H1 (cell line): ENCODE measurements at regions not wholly inside any gene's neighbourhood (a gene's known extent, or its start where the extent isn't known, plus 50 kb on each side); places are given as distances from the start of the nearest gene placed in this dataset.

Experiments
- CTCF ChIA-PET: fragments of 300-600 bp; sonication (Branson Sonifier 250); formaldehyde crosslinking; loops from one replicate; lab custom pipeline; 2021; ENCODE audit not compliant: partially characterized antibody; lab: Charles Lee
- POLR2A ChIA-PET: fragments of 300-600 bp; sonication (Branson Sonifier 250); formaldehyde crosslinking; loops from one replicate; lab custom pipeline; 2021; ENCODE audit warnings: inconsistent platforms; ENCODE audit not compliant: partially characterized antibody; lab: Charles Lee
- DNase-seq, 2 experiments: peaks; one replicate each; pipeline versions ENCODE4 v3.0.0 to v3.0.0-alpha.2; 2010 to 2022; ENCODE audit warnings: low spot score in 2 of 2, low read depth in 1 of 2, mixed read lengths in 1 of 2
- FAIRE-seq: peaks from 2 replicates; lab custom pipeline; 2011; peaks lifted over from hg19 to GRCh38; lab: Jason Lieb, UNC
- H2AFZ ChIP-seq: 2 replicates; pipeline ENCODE4 v1.8.1; 2012; ENCODE audit warnings: low read length, inconsistent platforms
- H2AK5ac ChIP-seq: 2 replicates; pipeline ENCODE4 v1.6.1; 2013; ENCODE audit warnings: low read depth, low read length
- H2BK120ac ChIP-seq: replicated peaks from 2 replicates; pipeline ENCODE3; 2013; ENCODE audit warnings: low read depth, low read length, inconsistent platforms
- H2BK12ac ChIP-seq: 2 replicates; pipeline ENCODE4 v1.6.1; 2013; ENCODE audit warnings: low read depth, low read length
- H2BK15ac ChIP-seq: 2 replicates; pipeline ENCODE4 v1.6.1; 2013; ENCODE audit warnings: low read length
- H2BK20ac ChIP-seq: 2 replicates; pipeline ENCODE4 v1.6.1; 2013; ENCODE audit warnings: low read length
- H2BK5ac ChIP-seq: 2 replicates; pipeline ENCODE4 v1.6.1; 2013; ENCODE audit warnings: low read depth, low read length
- H3K14ac ChIP-seq: 2 replicates; pipeline ENCODE4 v1.6.1; 2013; ENCODE audit warnings: inconsistent platforms; ENCODE audit not compliant: insufficient read length
- H3K18ac ChIP-seq: 2 replicates; pipeline ENCODE4 v1.6.1; 2013; ENCODE audit warnings: low read length; ENCODE audit errors: extremely low read depth
- H3K23ac ChIP-seq: 2 replicates; pipeline ENCODE4 v1.6.1; 2013; ENCODE audit warnings: inconsistent platforms; ENCODE audit not compliant: insufficient read length
- H3K23me2 ChIP-seq: 2 replicates; pipeline ENCODE4 v1.6.1; 2013; ENCODE audit warnings: low read depth, low read length
- H3K27ac ChIP-seq: 2 replicates; pipeline ENCODE4 v1.6.1; 2011; ENCODE audit warnings: low read depth, low read length, inconsistent platforms
- H3K27me3 ChIP-seq, 4 experiments: replicated peaks in 1 of 4; 1 replicate in 1 of 4; 2 replicates in 3 of 4; pipeline versions ENCODE4 v1.6.1 to v1.8.1; 2011 to 2013; ENCODE audit warnings: low read length in 3 of 4, mild to moderate bottlenecking in 3 of 4, inconsistent platforms in 2 of 4, mixed read lengths in 2 of 4, moderate library complexity in 1 of 4; ENCODE audit not compliant: control insufficient read depth in 3 of 4, insufficient read depth in 3 of 4; ENCODE audit errors: extremely low read depth in 1 of 4
- H3K36me3 ChIP-seq, 4 experiments: 2 replicates each; pipeline versions ENCODE4 v1.6.1 to v1.8.1; 2011 to 2013; ENCODE audit warnings: mild to moderate bottlenecking in 4 of 4, low read length in 3 of 4, moderate library complexity in 2 of 4, control low read depth in 1 of 4, inconsistent platforms in 1 of 4; ENCODE audit not compliant: insufficient read depth in 4 of 4, control insufficient read depth in 2 of 4
- H3K4ac ChIP-seq: replicated peaks from 2 replicates; pipeline ENCODE3; 2013; ENCODE audit warnings: low read length, low read depth, mixed read lengths, inconsistent platforms; ENCODE audit not compliant: insufficient read length
- H3K4me1 ChIP-seq, 4 experiments: replicated peaks in 1 of 4; 1 replicate in 1 of 4; 2 replicates in 3 of 4; pipeline versions ENCODE4 v1.6.1 to v1.8.1; 2011 to 2013; ENCODE audit warnings: low read length in 3 of 4, inconsistent platforms in 2 of 4, mixed read lengths in 1 of 4; ENCODE audit not compliant: insufficient read depth in 4 of 4, control insufficient read depth in 3 of 4
- H3K4me2 ChIP-seq, 2 experiments: 2 replicates each; pipeline versions ENCODE4 v1.6.1 to v1.8.1; 2011 to 2013; ENCODE audit warnings: low read depth in 2 of 2, low read length in 2 of 2, control low read depth in 1 of 2, inconsistent platforms in 1 of 2, mild to moderate bottlenecking in 1 of 2; ENCODE audit not compliant: insufficient read depth in 1 of 2
- H3K4me3 ChIP-seq, 4 experiments: fragments of 200-600, 300-600 bp in 1 of 4; sonication (generic), shearing (Covaris generic), sonication (Bioruptor Twin) in 1 of 4; 2 replicates each; pipeline versions ENCODE4 v1.5.1 to v1.8.1; 2011 to 2016; ENCODE audit warnings: low read length in 4 of 4, low read depth in 3 of 4, control low read depth in 2 of 4, inconsistent platforms in 2 of 4, mild to moderate bottlenecking in 2 of 4, mixed read lengths in 1 of 4, moderate library complexity in 1 of 4; ENCODE audit not compliant: insufficient read depth in 2 of 4; ENCODE audit errors: extremely low read depth in 1 of 4
- H3K56ac ChIP-seq: replicated peaks from 2 replicates; pipeline ENCODE3; 2013; ENCODE audit warnings: low read depth, mild to moderate bottlenecking, mixed read lengths, low read length, inconsistent platforms; ENCODE audit not compliant: insufficient read length
- H3K79me1 ChIP-seq: 2 replicates; pipeline ENCODE4 v1.6.1; 2013; ENCODE audit warnings: low read depth, low read length, control low read depth
- H3K79me2 ChIP-seq, 2 experiments: 2 replicates each; pipeline versions ENCODE4 v1.6.1 to v1.8.1; 2012 to 2013; ENCODE audit warnings: low read length in 2 of 2, mild to moderate bottlenecking in 2 of 2, inconsistent platforms in 1 of 2; ENCODE audit not compliant: insufficient read depth in 2 of 2, control insufficient read depth in 1 of 2
- H3K9ac ChIP-seq, 4 experiments: replicated peaks in 1 of 4; 1 replicate in 1 of 4; 2 replicates in 3 of 4; pipeline versions ENCODE4 v1.6.1 to v1.8.1; 2011 to 2013; ENCODE audit warnings: low read depth in 3 of 4, low read length in 3 of 4, control low read depth in 2 of 4, mild to moderate bottlenecking in 2 of 4, moderate library complexity in 2 of 4, inconsistent platforms in 1 of 4; ENCODE audit errors: extremely low read depth in 1 of 4
- H3K9me3 ChIP-seq, 2 experiments: 2 replicates each; pipeline versions ENCODE4 v1.6.1 to v1.8.1; 2012 to 2013; ENCODE audit warnings: mild to moderate bottlenecking in 2 of 2, moderate library complexity in 2 of 2, control low read depth in 1 of 2, inconsistent platforms in 1 of 2, low read depth in 1 of 2, low read length in 1 of 2, mixed read lengths in 1 of 2; ENCODE audit not compliant: insufficient read depth in 2 of 2
- H4K20me1 ChIP-seq, 2 experiments: replicated peaks in 1 of 2; 2 replicates each; pipeline versions ENCODE3 to v1.8.1; 2011 to 2013; ENCODE audit warnings: inconsistent platforms in 2 of 2, low read length in 2 of 2, mild to moderate bottlenecking in 1 of 2; ENCODE audit not compliant: insufficient read depth in 2 of 2, control insufficient read depth in 1 of 2
- H4K5ac ChIP-seq: 2 replicates; pipeline ENCODE4 v1.6.1; 2013; ENCODE audit warnings: low read length, low read depth, mixed read lengths, inconsistent platforms; ENCODE audit not compliant: insufficient read length
- H4K8ac ChIP-seq: 2 replicates; pipeline ENCODE4 v1.8.0; 2013; ENCODE audit warnings: mild to moderate bottlenecking, moderate library complexity, low read length, inconsistent platforms; ENCODE audit not compliant: insufficient read depth; ENCODE audit errors: extremely low read depth
- H4K91ac ChIP-seq: replicated peaks from 2 replicates; pipeline ENCODE3; 2013; ENCODE audit warnings: low read length, mixed read lengths, inconsistent platforms; ENCODE audit not compliant: insufficient read length
- CBX5 ChIP-seq: fragments of 300-800, 300-1000 bp; sonication (generic); IDR thresholded peaks from 2 replicates; pipeline ENCODE4 v1.7.1; 2016; ENCODE audit warnings: antibody characterized with exemption, low read length, low read depth
- HDAC2 ChIP-seq, 2 experiments: fragments of 300-600 bp in 1 of 2; sonication (generic) in 1 of 2; IDR thresholded peaks; 2 replicates each; pipeline ENCODE4 v1.6.1; 2011 to 2012; ENCODE audit warnings: low read depth in 2 of 2, low read length in 2 of 2, mild to moderate bottlenecking in 2 of 2, moderate library complexity in 2 of 2, borderline replicate concordance in 1 of 2, inconsistent platforms in 1 of 2
- JUN ChIP-seq: IDR thresholded peaks from 2 replicates; pipeline ENCODE4 v1.6.1; 2011; ENCODE audit warnings: low read depth, mild to moderate bottlenecking, improper control_type of control experiment, low read length
- POLR2AphosphoS5 ChIP-seq: IDR thresholded peaks from 2 replicates; pipeline ENCODE4 v1.6.1; 2011; ENCODE audit warnings: low read depth, low read length
- TEAD4 ChIP-seq: IDR thresholded peaks from 2 replicates; pipeline ENCODE4 v1.6.1; 2012; ENCODE audit warnings: low read depth, low read length, inconsistent platforms, mixed read lengths
- WGBS, 2 experiments: shearing (Covaris generic) in 1 of 2; methylation state at CpG; one replicate each; pipeline versions ENCODE4 v1.1.6 to v1.1.7; 2013 to 2015; ENCODE audit warnings: low lambda C conversion rate in 2 of 2, mixed read lengths in 2 of 2, inconsistent platforms in 1 of 2, low coverage in 1 of 2, missing lambda C conversion rate in 1 of 2; ENCODE audit not compliant: insufficient replicate concordance in 2 of 2, insufficient coverage in 1 of 2, insufficient read length in 1 of 2; ENCODE audit errors: extremely low coverage in 1 of 2, missing lambda C conversion rate in 1 of 2; 5-methylcytosine and 5-hydroxymethylcytosine counted together

DNA sequence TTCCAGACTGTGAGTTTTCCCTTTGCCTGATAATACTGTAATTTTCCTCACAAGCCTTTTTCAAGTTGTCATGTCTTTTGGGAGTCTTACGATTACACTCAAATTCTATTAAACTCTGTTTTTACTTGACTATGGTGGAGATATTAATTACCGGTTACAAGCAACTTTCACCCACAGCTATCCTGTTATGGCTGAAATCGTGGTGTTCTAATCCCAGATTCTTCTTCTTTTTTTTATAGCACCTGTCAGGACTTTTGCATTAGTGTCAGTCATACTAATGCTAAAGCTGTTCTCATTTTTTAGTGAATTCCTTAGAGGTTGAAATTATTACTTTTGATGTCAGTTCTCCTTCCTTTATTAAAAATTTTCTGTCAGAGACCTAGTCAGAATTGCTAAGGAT, 187.8 kb upstream of the CSNK1A1L start:
- Histone ChIP-seq H3K9ac (no peak overlapping the region), H3K36me3 (no peaks in the 10 kb centered on the region), H3K27ac (no peak overlapping the region), H2BK120ac (no peak overlapping the region), H2BK5ac (no peak overlapping the region), H3K56ac (no peak overlapping the region), H2BK20ac (no peak overlapping the region), H3K23me2 (no peaks in the 10 kb centered on the region), H4K8ac (no peak overlapping the region), H3K79me2 (no peaks in the 10 kb centered on the region), H3K14ac (no peak overlapping the region), H2AK5ac (no peak overlapping the region), H3K79me1 (no peaks in the 10 kb centered on the region), H2BK12ac (no peak overlapping the region), H3K4me1 (no peaks in the 10 kb centered on the region), H3K18ac (no peak overlapping the region), H3K23ac (no peak overlapping the region), H3K9me3 (no peaks in the 10 kb centered on the region), H3K4me3 (no peak overlapping the region), H2BK15ac (no peak overlapping the region), H3K4me2 (no peak overlapping the region), H4K5ac (no peak overlapping the region), H2AFZ (no peak overlapping the region), H4K91ac (no peak overlapping the region), H3K27me3 (no peaks in the 10 kb centered on the region), H4K20me1 (no peaks in the 10 kb centered on the region), H3K4ac (no peak overlapping the region)
- POLR2A ChIA-PET, result interaction anchor here (0.8 kb wide), 1 partner anchor 95 kb away, joined by 3 read pairs; no protein-coding TSS in a partner anchor
- FAIRE-seq, result no peak
- no peak for TF ChIP-seq HDAC2 (IDR thresholded peaks at IDR 0.05; ENCODE audit: borderline replicate concordance in 1 of 2, low read depth in 2 of 2, low read length in 2 of 2)
- no peak for TF ChIP-seq TEAD4
- no peak for TF ChIP-seq CBX5
- no peak for TF ChIP-seq JUN
- TF ChIP-seq POLR2AphosphoS5, result no peak
- 89% methylated on average over 3 of the region's 3 CpGs; no CpG with 5 or more reads in 1 of the 2 experiments for WGBS, 2 experiments
- CTCF ChIA-PET, result interaction anchor here (1.4 kb wide), 1 partner anchor 19 kb away, joined by 5 read pairs; no protein-coding TSS in a partner anchor
- DNase-seq, result no peak
